Heart right ventricle (tissue), 16 donors: ENCODE measurements at regions not wholly inside any gene's neighbourhood (a gene's known extent, or its start where the extent isn't known, plus 50 kb on each side); places are given as distances from the start of the nearest gene placed in this dataset.

ENCODE experiments used
- ATAC-seq, 8 donors: fragments of 200-7000 bp; cut with Tn5 transposase; one replicate each; pipeline ENCODE4 v1.9.1; 2020; ENCODE audit warnings: mild to moderate bottlenecking in 8 of 8, moderate library complexity in 8 of 8, moderate number of reproducible peaks in 1 of 8
- DNase-seq, 2 donors: peaks; one replicate each; pipeline ENCODE4 v3.0.0-alpha.2; 2020
- H3K27ac ChIP-seq, 10 donors: fragments of 200-600 bp; sonication (generic) in 2 of 10; one replicate each; pipeline versions ENCODE4 v1.5.0 to v1.8.0; 2020 to 2022; ENCODE audit warnings: mild to moderate bottlenecking in 3 of 10
- H3K27me3 ChIP-seq, 7 donors: fragments of 200-600 bp; one replicate each; pipeline ENCODE4 v1.8.0; 2021 to 2022; ENCODE audit warnings: mild to moderate bottlenecking in 2 of 7
- H3K36me3 ChIP-seq, 9 donors: fragments of 200-600 bp; sonication (generic) in 1 of 9; one replicate each; pipeline versions ENCODE4 v1.5.0 to v1.8.0; 2020 to 2022; ENCODE audit warnings: mild to moderate bottlenecking in 2 of 9
- H3K4me1 ChIP-seq, 9 donors: fragments of 200-600 bp; sonication (generic) in 1 of 9; one replicate each; pipeline versions ENCODE4 v1.5.0 to v1.8.0; 2020 to 2022; ENCODE audit warnings: mild to moderate bottlenecking in 4 of 9
- H3K4me3 ChIP-seq, 10 donors: fragments of 200-600 bp; sonication (generic) in 2 of 10; one replicate each; pipeline versions ENCODE4 v1.5.0 to v1.8.0; 2020 to 2022; ENCODE audit warnings: mild to moderate bottlenecking in 7 of 10, moderate library complexity in 2 of 10
- H3K9me3 ChIP-seq, 11 donors: fragments of 200-600 bp in 10 of 11; sonication (generic) in 2 of 11; one replicate each; pipeline versions ENCODE4 v1.5.0 to v1.8.0; 2013 to 2022; ENCODE audit warnings: mild to moderate bottlenecking in 2 of 11, control low read depth in 1 of 11, moderate library complexity in 1 of 11
- WGBS, 2 donors: extraction: QIAGEN DNeasy Blood & Tissue Kit; methylation state at CpG; one replicate each; pipeline ENCODE4 v1.1.7; 2013; ENCODE audit warnings: inconsistent platforms in 1 of 2; 5-methylcytosine and 5-hydroxymethylcytosine counted together
- intact Hi-C, 10 donors: fragments of 100-400 bp; cut with DNase I; formaldehyde crosslinking; loops; one replicate each; pipeline versions ENCODE4 v1.11.1 to v1.14.2; 2022
- TF ChIP-seq, protein P1 (sequence below), 9 donors: fragments of 200-600 bp; sonication (generic) in 2 of 9; IDR thresholded peaks; one replicate each; pipeline versions ENCODE4 v1.5.0 to v1.8.0; 2021 to 2022; ENCODE audit warnings: antibody characterized with exemption in 9 of 9, mild to moderate bottlenecking in 5 of 9, moderate library complexity in 1 of 9
- donor health status: Arrhythmogenic right ventricular cardiomyopathy.
- donor health status: ischemic (EF 13 %, LVEDD 7.1; RV severe dilation, severe dysfunction).
- donor health status: healthy with polysubstance abuse.
- donor health status: DM: no; HTN: yes; CAD: no.
- donor health status: DM: no; HTN: no; CAD: no.
- donor health status: ischemic (EF 25% LVEDD 6.9; RV normal size, moderate dysfunction).
- donor health status: ischemic (EF 25% LVEDD 5.7; RV mildly dilated, moderate dysfunction).
- donor health status: healthy.
- donor health status: DM: yes; HTN: yes; CAD: no.
- donor health status: Ischemic cardiomyopathy.
- donor health status: ischemic (EF 35%, LVEDD 5.7; RV mildly dilated, moderate dysfunction).
- donor health status: nonischemic (EF 11% LVEDD 7.7; RV severe dilation, severe dysfunction).
- donor health status: DM: yes; HTN: yes; CAD: no.
- donor health status: PGD.
- donor health status: ischemic (EF 29% LVEDD 5.4; RV normal size, mild dysfunction).
- donor health status: nonischemic (EF 23%, LVEDD 6.1; RV moderate dilation, normal function).

GRCh38 chr12:24632466-24632865, 316.4 kb downstream of the BCAT1 start:
- H3K27ac ChIP-seq = no peak overlapping the region
- 80 to 84% methylated on average over 1 of the region's 1 CpG for WGBS, 2 donors
- ATAC-seq (no peak), DNase-seq (no peak)
- TF ChIP-seq, protein P1, sequence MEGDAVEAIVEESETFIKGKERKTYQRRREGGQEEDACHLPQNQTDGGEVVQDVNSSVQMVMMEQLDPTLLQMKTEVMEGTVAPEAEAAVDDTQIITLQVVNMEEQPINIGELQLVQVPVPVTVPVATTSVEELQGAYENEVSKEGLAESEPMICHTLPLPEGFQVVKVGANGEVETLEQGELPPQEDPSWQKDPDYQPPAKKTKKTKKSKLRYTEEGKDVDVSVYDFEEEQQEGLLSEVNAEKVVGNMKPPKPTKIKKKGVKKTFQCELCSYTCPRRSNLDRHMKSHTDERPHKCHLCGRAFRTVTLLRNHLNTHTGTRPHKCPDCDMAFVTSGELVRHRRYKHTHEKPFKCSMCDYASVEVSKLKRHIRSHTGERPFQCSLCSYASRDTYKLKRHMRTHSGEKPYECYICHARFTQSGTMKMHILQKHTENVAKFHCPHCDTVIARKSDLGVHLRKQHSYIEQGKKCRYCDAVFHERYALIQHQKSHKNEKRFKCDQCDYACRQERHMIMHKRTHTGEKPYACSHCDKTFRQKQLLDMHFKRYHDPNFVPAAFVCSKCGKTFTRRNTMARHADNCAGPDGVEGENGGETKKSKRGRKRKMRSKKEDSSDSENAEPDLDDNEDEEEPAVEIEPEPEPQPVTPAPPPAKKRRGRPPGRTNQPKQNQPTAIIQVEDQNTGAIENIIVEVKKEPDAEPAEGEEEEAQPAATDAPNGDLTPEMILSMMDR (IDR thresholded peaks at IDR 0.05) = no peak
- H3K9me3 ChIP-seq = peaks cover 0 to 12% (median 0%) of the 10 kb centered on the region in 11 donors
- intact Hi-C loops = no loop called here
- no peaks in the 10 kb centered on the region for H3K27me3 ChIP-seq
- no peak overlapping the region for H3K4me3 ChIP-seq
- H3K36me3 ChIP-seq = no peaks in the 10 kb centered on the region
- no peaks in the 10 kb centered on the region for H3K4me1 ChIP-seq

DNA sequence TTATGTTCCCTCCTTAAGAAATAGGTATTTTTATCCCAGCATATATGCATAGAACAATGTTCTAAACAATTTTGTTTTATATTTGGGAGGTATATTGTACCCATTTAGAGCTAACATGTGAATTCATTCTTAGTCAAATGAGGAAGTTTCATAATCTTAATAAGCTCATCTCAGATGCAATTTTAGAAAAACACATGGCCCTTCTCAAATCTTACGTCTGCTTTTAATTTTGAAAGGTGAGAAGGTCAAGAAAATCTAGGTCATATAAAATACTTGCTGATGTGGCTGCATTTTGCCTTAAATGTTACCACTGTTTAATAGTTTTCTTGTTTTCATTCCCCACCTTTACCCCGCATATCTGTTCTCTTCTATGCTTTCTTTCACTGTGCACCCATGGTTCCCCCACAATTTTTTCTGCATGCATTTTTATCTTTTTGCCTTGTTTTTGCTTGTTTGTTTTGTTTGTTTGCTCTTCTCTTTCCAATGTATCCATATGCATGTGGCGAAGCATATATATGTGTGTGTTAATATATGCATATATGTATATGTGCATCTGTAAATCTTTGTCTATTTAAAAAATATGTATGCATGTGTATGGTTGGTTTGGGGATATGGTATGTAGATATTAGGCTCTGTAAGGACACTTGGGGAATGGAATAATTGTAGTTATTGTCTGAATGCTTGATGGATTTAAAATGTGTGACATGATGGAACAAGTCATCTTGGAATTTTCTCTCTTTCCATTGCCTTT, 317.1 kb downstream of the BCAT1 start:
- Histone ChIP-seq H3K27ac (no peak overlapping the region), H3K9me3 (peaks cover 0 to 12% (median 0%) of the 10 kb centered on the region in 11 donors), H3K27me3 (no peaks in the 10 kb centered on the region), H3K4me3 (no peak overlapping the region), H3K4me1 (no peaks in the 10 kb centered on the region), H3K36me3 (no peaks in the 10 kb centered on the region)
- WGBS, 2 donors = 77 to 87% methylated on average over 3 of the region's 3 CpGs
- TF ChIP-seq, protein P1 (IDR thresholded peaks at IDR 0.05) = no peak
- ATAC-seq (no peak), DNase-seq (no peak)
- intact Hi-C loops = no loop called here

DNA sequence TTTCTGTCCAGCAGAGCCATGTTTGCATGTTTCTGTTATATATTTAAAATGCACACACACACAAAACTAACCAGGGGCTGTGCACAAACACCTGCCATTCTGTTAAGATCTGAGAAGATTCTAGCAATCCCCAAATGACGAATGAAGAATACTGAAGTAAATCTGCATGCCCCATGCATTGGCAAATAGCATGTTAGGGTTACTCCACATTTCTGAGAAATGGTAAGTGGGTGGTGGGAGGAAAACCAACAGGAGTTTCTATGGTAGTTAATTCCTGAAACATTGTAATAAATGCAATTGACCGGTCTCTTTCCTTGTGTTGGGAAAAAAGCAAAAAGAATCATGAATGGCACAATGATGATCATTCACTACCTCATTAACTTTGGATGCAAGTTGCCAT, 318.0 kb downstream of the BCAT1 start:
- 89 to 94% methylated on average over 2 of the region's 2 CpGs for WGBS, 2 donors
- intact Hi-C loops = no loop called here
- TF ChIP-seq, protein P1 (IDR thresholded peaks at IDR 0.05) = no peak
- no peak overlapping the region for H3K27ac ChIP-seq
- peaks cover 0 to 12% (median 0%) of the 10 kb centered on the region in 11 donors for H3K9me3 ChIP-seq
- no peaks in the 10 kb centered on the region for H3K4me1 ChIP-seq
- no peak for ATAC-seq
- DNase-seq = no peak
- no peaks in the 10 kb centered on the region for H3K36me3 ChIP-seq
- no peaks in the 10 kb centered on the region for H3K27me3 ChIP-seq
- H3K4me3 ChIP-seq = no peak overlapping the region

GRCh38 chr12:24630446-24630845, 318.5 kb downstream of the BCAT1 start:
- intact Hi-C loops = no loop called here
- H3K27me3 ChIP-seq = no peaks in the 10 kb centered on the region
- ATAC-seq = no peak
- no peaks in the 10 kb centered on the region for H3K4me1 ChIP-seq
- TF ChIP-seq, protein P1 (IDR thresholded peaks at IDR 0.05) = no peak
- no peak overlapping the region for H3K4me3 ChIP-seq
- H3K9me3 ChIP-seq = peaks cover 0 to 12% (median 0%) of the 10 kb centered on the region in 11 donors
- no peaks in the 10 kb centered on the region for H3K36me3 ChIP-seq
- DNase-seq = no peak
- H3K27ac ChIP-seq = no peak overlapping the region
- 49 to 69% methylated on average over 1 of the region's 1 CpG for WGBS, 2 donors
